ENCODE measurements at regions not wholly inside any gene's neighbourhood (a gene's known extent, or its start where the extent isn't known, plus 50 kb on each side); places are given as distances from the start of the nearest gene placed in this dataset.

GRCh38 chr13:60347174-60347573 lies 49.8 kb upstream of the TDRD3 start:
- FAIRE-seq (no peak), DNase-seq (ENCODE audit: insufficient read length, low spot score) (no peak)
- TF ChIP-seq TAF1 (IDR thresholded peaks at IDR 0.05; ENCODE audit: low read depth, low read length) (no peak), SPI1 (IDR thresholded peaks at IDR 0.05; ENCODE audit: low read depth, low read length) (no peak), POLR2AphosphoS5 (IDR thresholded peaks at IDR 0.05; ENCODE audit: low read depth, low read length) (no peak), PAX5 (IDR thresholded peaks at IDR 0.05; ENCODE audit: insufficient read depth, low read length, severe bottlenecking) (no peak), POLR2A (IDR thresholded peaks at IDR 0.05; ENCODE audit: low read depth, low read length) (no peak), POU2F2 (IDR thresholded peaks at IDR 0.05; ENCODE audit: low read depth, low read length) (no peak)

Measured in GM12891 (cell line).